ENCODE measurements at regions not wholly inside any gene's neighbourhood (a gene's known extent, or its start where the extent isn't known, plus 50 kb on each side); places are given as distances from the start of the nearest gene placed in this dataset.

GRCh38 chr11:111091321-111091938, 154.1 kb upstream of the POU2AF2 start:
- DNase-seq, result no peak

- no peak for DNase-seq
Measured at GRCh38 chr11:111089759-111090158, 155.8 kb upstream of the POU2AF2 start.

- no peak for DNase-seq
Measured at GRCh38 chr11:111088847-111089355, 156.6 kb upstream of the POU2AF2 start.

GRCh38 chr11:111086058-111086457, 159.5 kb upstream of the POU2AF2 start:
- DNase-seq, result no peak

GRCh38 chr11:111082664-111083063, 162.9 kb upstream of the POU2AF2 start:
- DNase-seq, result no peak

- DNase-seq, result no peak
Measured at GRCh38 chr11:111081021-111081511, 164.5 kb upstream of the POU2AF2 start.

GRCh38 chr11:111077530-111078322, 167.8 kb upstream of the POU2AF2 start:
- no peak for DNase-seq

GRCh38 chr11:111069066-111069465, 176.5 kb upstream of the POU2AF2 start:
- peak; percentile 59 to 75 for DNase-seq

- DNase-seq, result no peak
Measured at GRCh38 chr11:111067994-111068393, 177.5 kb upstream of the POU2AF2 start.

GRCh38 chr11:111066846-111067245, 178.7 kb upstream of the POU2AF2 start:
- no peak for DNase-seq

- DNase-seq, result no peak
Measured at GRCh38 chr11:111063726-111064517, 181.6 kb upstream of the POU2AF2 start.

GRCh38 chr11:111062420-111062819, 183.1 kb upstream of the POU2AF2 start:
- DNase-seq, result no peak

- DNase-seq, result no peak
Measured at GRCh38 chr11:111059726-111060125, 185.8 kb upstream of the POU2AF2 start.

- no peak for DNase-seq
Measured at GRCh38 chr11:111049131-111049530, 196.4 kb upstream of the POU2AF2 start.

- DNase-seq, result no peak
Measured at GRCh38 chr11:111047374-111047773, 198.2 kb upstream of the POU2AF2 start.

- no peak for DNase-seq
Measured at GRCh38 chr11:111046291-111046690, 199.2 kb upstream of the POU2AF2 start.

GRCh38 chr11:111045874-111046273, 199.7 kb upstream of the POU2AF2 start:
- no peak for DNase-seq

GRCh38 chr11:111045407-111045803, 200.1 kb upstream of the POU2AF2 start:
- DNase-seq, result no peak

- no peak for DNase-seq
Measured at GRCh38 chr11:111044751-111045406, 200.6 kb upstream of the POU2AF2 start.

GRCh38 chr11:111039982-111040381, 205.5 kb upstream of the POU2AF2 start:
- no peak for DNase-seq

- no peak for DNase-seq
Measured at GRCh38 chr11:111035746-111036145, 209.8 kb upstream of the POU2AF2 start.

- no peak for DNase-seq
Measured at GRCh38 chr11:111026241-111026640, 219.3 kb upstream of the POU2AF2 start.

- no peak for DNase-seq
Measured at GRCh38 chr11:111021131-111021530, 224.4 kb upstream of the POU2AF2 start.
